ENCODE measurements at regions not wholly inside any gene's neighbourhood (a gene's known extent, or its start where the extent isn't known, plus 50 kb on each side); places are given as distances from the start of the nearest gene placed in this dataset.

DNA sequence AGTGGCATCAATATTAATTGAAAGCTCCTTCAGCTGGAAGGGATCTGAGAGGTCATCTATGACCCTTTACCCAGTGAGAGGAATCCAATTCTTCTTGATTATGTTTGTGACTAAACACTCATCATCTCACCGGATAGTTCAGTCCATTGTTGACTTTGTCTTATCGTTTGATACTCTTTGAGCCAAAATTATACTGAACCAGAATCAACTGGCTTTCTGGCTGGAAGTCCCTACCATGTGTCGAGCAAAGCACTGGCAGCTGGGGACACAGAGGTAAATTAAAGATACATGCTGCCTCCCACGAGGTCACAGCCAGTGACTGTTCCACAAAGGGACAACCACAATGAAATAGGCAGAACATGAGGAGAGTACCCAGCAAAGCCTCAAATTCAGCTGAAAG is 91.4 kb upstream of the FHL2 start:
- H3K9ac ChIP-seq (ENCODE audit: low read depth in 1 of 2, low read length in 2 of 2), result no peak overlapping the region
- no peaks in the 10 kb centered on the region for H3K36me3 ChIP-seq (ENCODE audit: control insufficient read depth in 4 of 4, insufficient read depth in 3 of 4, low read depth in 1 of 4, low read length in 3 of 4)
- no peak overlapping the region for H3K4me3 ChIP-seq (ENCODE audit: low read depth in 1 of 3, low read length in 3 of 3)
- WGBS, result 20% methylated on average over 4 of the region's 4 CpGs
- TF ChIP-seq HNF4A (conservative IDR thresholded peaks at IDR 0.05) (peak; percentile 24 to 82), RAD21 (IDR thresholded peaks at IDR 0.05) (peak in 1 of 2 donors; percentile 61), YY1 (IDR thresholded peaks at IDR 0.05) (peak; percentile 63), TAF1 (conservative IDR thresholded peaks at IDR 0.05) (no peak), FOXA2 (IDR thresholded peaks at IDR 0.05) (peak; percentile 98), HNF4G (IDR thresholded peaks at IDR 0.05) (no peak), RXRA (IDR thresholded peaks at IDR 0.05) (peak; percentile 64 to 96), FOXA1 (IDR thresholded peaks at IDR 0.05) (peak; percentile 96), NR2F2 (IDR thresholded peaks at IDR 0.05) (no peak), JUND (IDR thresholded peaks at IDR 0.05) (peak in 1 of 2 donors; percentile 86), SP1 (IDR thresholded peaks at IDR 0.05) (peak; percentile 68), GABPA (IDR thresholded peaks at IDR 0.05 in 1 of 2, conservative IDR thresholded peaks at IDR 0.05 in 1 of 2) (no peak), EGR1 (IDR thresholded peaks at IDR 0.05; ENCODE audit: low read depth in 2 of 2) (no peak)
- TF ChIP-seq, protein P1, sequence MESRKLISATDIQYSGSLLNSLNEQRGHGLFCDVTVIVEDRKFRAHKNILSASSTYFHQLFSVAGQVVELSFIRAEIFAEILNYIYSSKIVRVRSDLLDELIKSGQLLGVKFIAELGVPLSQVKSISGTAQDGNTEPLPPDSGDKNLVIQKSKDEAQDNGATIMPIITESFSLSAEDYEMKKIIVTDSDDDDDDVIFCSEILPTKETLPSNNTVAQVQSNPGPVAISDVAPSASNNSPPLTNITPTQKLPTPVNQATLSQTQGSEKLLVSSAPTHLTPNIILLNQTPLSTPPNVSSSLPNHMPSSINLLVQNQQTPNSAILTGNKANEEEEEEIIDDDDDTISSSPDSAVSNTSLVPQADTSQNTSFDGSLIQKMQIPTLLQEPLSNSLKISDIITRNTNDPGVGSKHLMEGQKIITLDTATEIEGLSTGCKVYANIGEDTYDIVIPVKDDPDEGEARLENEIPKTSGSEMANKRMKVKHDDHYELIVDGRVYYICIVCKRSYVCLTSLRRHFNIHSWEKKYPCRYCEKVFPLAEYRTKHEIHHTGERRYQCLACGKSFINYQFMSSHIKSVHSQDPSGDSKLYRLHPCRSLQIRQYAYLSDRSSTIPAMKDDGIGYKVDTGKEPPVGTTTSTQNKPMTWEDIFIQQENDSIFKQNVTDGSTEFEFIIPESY (IDR thresholded peaks at IDR 0.05), result peak; percentile 73
- TF ChIP-seq, protein P2, sequence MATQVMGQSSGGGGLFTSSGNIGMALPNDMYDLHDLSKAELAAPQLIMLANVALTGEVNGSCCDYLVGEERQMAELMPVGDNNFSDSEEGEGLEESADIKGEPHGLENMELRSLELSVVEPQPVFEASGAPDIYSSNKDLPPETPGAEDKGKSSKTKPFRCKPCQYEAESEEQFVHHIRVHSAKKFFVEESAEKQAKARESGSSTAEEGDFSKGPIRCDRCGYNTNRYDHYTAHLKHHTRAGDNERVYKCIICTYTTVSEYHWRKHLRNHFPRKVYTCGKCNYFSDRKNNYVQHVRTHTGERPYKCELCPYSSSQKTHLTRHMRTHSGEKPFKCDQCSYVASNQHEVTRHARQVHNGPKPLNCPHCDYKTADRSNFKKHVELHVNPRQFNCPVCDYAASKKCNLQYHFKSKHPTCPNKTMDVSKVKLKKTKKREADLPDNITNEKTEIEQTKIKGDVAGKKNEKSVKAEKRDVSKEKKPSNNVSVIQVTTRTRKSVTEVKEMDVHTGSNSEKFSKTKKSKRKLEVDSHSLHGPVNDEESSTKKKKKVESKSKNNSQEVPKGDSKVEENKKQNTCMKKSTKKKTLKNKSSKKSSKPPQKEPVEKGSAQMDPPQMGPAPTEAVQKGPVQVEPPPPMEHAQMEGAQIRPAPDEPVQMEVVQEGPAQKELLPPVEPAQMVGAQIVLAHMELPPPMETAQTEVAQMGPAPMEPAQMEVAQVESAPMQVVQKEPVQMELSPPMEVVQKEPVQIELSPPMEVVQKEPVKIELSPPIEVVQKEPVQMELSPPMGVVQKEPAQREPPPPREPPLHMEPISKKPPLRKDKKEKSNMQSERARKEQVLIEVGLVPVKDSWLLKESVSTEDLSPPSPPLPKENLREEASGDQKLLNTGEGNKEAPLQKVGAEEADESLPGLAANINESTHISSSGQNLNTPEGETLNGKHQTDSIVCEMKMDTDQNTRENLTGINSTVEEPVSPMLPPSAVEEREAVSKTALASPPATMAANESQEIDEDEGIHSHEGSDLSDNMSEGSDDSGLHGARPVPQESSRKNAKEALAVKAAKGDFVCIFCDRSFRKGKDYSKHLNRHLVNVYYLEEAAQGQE (IDR thresholded peaks at IDR 0.05), result peak; percentile 81
- TF ChIP-seq, protein P3, sequence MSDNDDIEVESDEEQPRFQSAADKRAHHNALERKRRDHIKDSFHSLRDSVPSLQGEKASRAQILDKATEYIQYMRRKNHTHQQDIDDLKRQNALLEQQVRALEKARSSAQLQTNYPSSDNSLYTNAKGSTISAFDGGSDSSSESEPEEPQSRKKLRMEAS (IDR thresholded peaks at IDR 0.05), result peak; percentile 93
- TF ChIP-seq, protein P4, sequence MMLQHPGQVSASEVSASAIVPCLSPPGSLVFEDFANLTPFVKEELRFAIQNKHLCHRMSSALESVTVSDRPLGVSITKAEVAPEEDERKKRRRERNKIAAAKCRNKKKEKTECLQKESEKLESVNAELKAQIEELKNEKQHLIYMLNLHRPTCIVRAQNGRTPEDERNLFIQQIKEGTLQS (IDR thresholded peaks at IDR 0.05), result no peak
- TF ChIP-seq, protein P5, sequence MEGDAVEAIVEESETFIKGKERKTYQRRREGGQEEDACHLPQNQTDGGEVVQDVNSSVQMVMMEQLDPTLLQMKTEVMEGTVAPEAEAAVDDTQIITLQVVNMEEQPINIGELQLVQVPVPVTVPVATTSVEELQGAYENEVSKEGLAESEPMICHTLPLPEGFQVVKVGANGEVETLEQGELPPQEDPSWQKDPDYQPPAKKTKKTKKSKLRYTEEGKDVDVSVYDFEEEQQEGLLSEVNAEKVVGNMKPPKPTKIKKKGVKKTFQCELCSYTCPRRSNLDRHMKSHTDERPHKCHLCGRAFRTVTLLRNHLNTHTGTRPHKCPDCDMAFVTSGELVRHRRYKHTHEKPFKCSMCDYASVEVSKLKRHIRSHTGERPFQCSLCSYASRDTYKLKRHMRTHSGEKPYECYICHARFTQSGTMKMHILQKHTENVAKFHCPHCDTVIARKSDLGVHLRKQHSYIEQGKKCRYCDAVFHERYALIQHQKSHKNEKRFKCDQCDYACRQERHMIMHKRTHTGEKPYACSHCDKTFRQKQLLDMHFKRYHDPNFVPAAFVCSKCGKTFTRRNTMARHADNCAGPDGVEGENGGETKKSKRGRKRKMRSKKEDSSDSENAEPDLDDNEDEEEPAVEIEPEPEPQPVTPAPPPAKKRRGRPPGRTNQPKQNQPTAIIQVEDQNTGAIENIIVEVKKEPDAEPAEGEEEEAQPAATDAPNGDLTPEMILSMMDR (IDR thresholded peaks at IDR 0.05; ENCODE audit: low read depth, low read length, missing input control), result no peak
- peak overlapping the region; percentile 66 to 68 for H3K27ac ChIP-seq (ENCODE audit: low read depth in 1 of 2, low read length in 2 of 2)
- peaks cover 0 to 4% (median 1%) of the 10 kb centered on the region in 4 donors for H3K9me3 ChIP-seq (ENCODE audit: control insufficient read depth in 4 of 4, low read length in 3 of 4)
- H3K4me1 ChIP-seq (ENCODE audit: control insufficient read depth in 4 of 4, insufficient read depth in 4 of 4, low read length in 3 of 4), result peaks cover 3 to 17% (median 9%) of the 10 kb centered on the region in 4 donors
- DNase-seq (ENCODE audit: low spot score), result no peak
- H3K27me3 ChIP-seq (ENCODE audit: control insufficient read depth in 4 of 4, insufficient read depth in 4 of 4, low read length in 3 of 4), result no peaks in the 10 kb centered on the region

Measured in liver (tissue), 8 donors.